A549 (cell line): ENCODE measurements at regions not wholly inside any gene's neighbourhood (a gene's known extent, or its start where the extent isn't known, plus 50 kb on each side); places are given as distances from the start of the nearest gene placed in this dataset.

ENCODE experiments used
- ATAC-seq, 2 experiments: fragments of 200-7000 bp in 1 of 2; fragments of >200 bp in 1 of 2; cut with Nextera tagmentation in 1 of 2; cut with Tn5 transposase in 1 of 2; 3 replicates each; pipeline versions ENCODE4 v1.8.0 to v1.9.1; 2018 to 2020; ENCODE audit warnings: mild to moderate bottlenecking in 1 of 2, moderate library complexity in 1 of 2
- CTCF ChIA-PET: fragments of 300-600 bp; sonication (Branson Sonifier 250); formaldehyde crosslinking; extraction: SDS; loops from one replicate; lab custom pipeline; 2021; ENCODE audit warnings: antibody characterized with exemption, inconsistent platforms; lab: Yijun Ruan, JAX
- POLR2A ChIA-PET: fragments of 350-600 bp; formaldehyde crosslinking; extraction: SDS; loops from one replicate; lab custom pipeline; 2021; ENCODE audit warnings: antibody characterized with exemption, inconsistent platforms; lab: Yijun Ruan, JAX
- DNase-seq, 2 experiments: peaks; one replicate each; pipeline versions ENCODE4 v3.0.0 to v3.0.0-alpha.2; 2011 to 2016; ENCODE audit warnings: low read depth in 1 of 2, low spot score in 1 of 2
- FAIRE-seq: peaks from 2 replicates; lab custom pipeline; 2011; peaks lifted over from hg19 to GRCh38; lab: Jason Lieb, UNC
- H3K27ac ChIP-seq, 2 experiments: fragments of >200 bp; sonication (Bioruptor Twin); formaldehyde crosslinking; 3 replicates each; pipeline ENCODE4 v1.5.1; 2016 to 2017
- H3K4me1 ChIP-seq: fragments of >200 bp; sonication (Bioruptor Twin); formaldehyde crosslinking; 3 replicates; pipeline ENCODE4 v1.6.1; 2016
- H3K4me2 ChIP-seq: fragments of >200 bp; sonication (Bioruptor Twin); formaldehyde crosslinking; 3 replicates; pipeline ENCODE4 v1.6.1; 2016
- H3K4me3 ChIP-seq: fragments of >200 bp; sonication (Bioruptor Twin); formaldehyde crosslinking; 3 replicates; pipeline ENCODE4 v1.5.1; 2016
- H3K9me3 ChIP-seq: fragments of >200 bp; sonication (Bioruptor Twin); formaldehyde crosslinking; 3 replicates; pipeline ENCODE4 v1.6.1; 2016
- CEBPB ChIP-seq, 2 experiments: fragments of >200 bp in 1 of 2; sonication (Bioruptor Twin) in 1 of 2; formaldehyde crosslinking in 1 of 2; IDR thresholded peaks; 2 replicates each; pipeline ENCODE4 v1.6.1; 2012 to 2016
- CHD4 ChIP-seq: fragments of 200-600 bp; sonication (generic); IDR thresholded peaks from 2 replicates; pipeline ENCODE4 v1.6.1; 2016; ENCODE audit warnings: antibody characterized with exemption, mild to moderate bottlenecking, borderline replicate concordance
- CTCF ChIP-seq: fragments of >200 bp; sonication (Bioruptor Twin); formaldehyde crosslinking; IDR thresholded peaks from 3 replicates; pipeline ENCODE4 v1.5.1; 2016
- ESRRA ChIP-seq: fragments of 150-350 bp; IDR thresholded peaks from 2 replicates; pipeline ENCODE4 v1.6.1; 2014; ENCODE audit warnings: mild to moderate bottlenecking, low read length, borderline replicate concordance
- GATA3 ChIP-seq: IDR thresholded peaks from 2 replicates; pipeline ENCODE4 v1.6.1; 2012; ENCODE audit warnings: borderline replicate concordance
- HEYL ChIP-seq: fragments of 250-450 bp; sonication (Bioruptor Pico); IDR thresholded peaks from 2 replicates; pipeline ENCODE4 v1.8.0; 2021; ENCODE audit warnings: mild to moderate bottlenecking, moderate library complexity
- JUNB ChIP-seq: fragments of >200 bp; sonication (Bioruptor Twin); formaldehyde crosslinking; IDR thresholded peaks from 2 replicates; pipeline ENCODE4 v1.6.1; 2016
- MAFK ChIP-seq: fragments of 450-650 bp; IDR thresholded peaks from 2 replicates; pipeline ENCODE4 v1.6.1; 2014; ENCODE audit not compliant: partially characterized antibody
- MYC ChIP-seq: IDR thresholded peaks from 2 replicates; pipeline ENCODE4 v1.6.1; 2012; ENCODE audit warnings: mild to moderate bottlenecking, inconsistent platforms, low read length, improper control_type of control experiment, borderline replicate concordance
- NFE2L2 ChIP-seq: fragments of 150-350 bp; conservative IDR thresholded peaks from 2 replicates; pipeline ENCODE4 v1.6.1; 2014; ENCODE audit warnings: low read length
- NPAS2 ChIP-seq: fragments of 250-450 bp; sonication (Bioruptor Pico); IDR thresholded peaks from 2 replicates; pipeline ENCODE4 v1.8.0; 2022; ENCODE audit warnings: mild to moderate bottlenecking, moderate library complexity, borderline replicate concordance
- PHF8 ChIP-seq: fragments of 200-600 bp; sonication (generic); IDR thresholded peaks from 2 replicates; pipeline ENCODE4 v1.6.1; 2016; ENCODE audit warnings: low read depth, mild to moderate bottlenecking, antibody characterized with exemption, moderate library complexity, borderline replicate concordance
- RAD21 ChIP-seq, 2 experiments: fragments of >200 bp in 1 of 2; sonication (Bioruptor Twin) in 1 of 2; formaldehyde crosslinking in 1 of 2; IDR thresholded peaks in 1 of 2; conservative IDR thresholded peaks in 1 of 2; 2 replicates in 1 of 2; 3 replicates in 1 of 2; pipeline ENCODE4 v1.6.1; 2012 to 2018; ENCODE audit warnings: inconsistent platforms in 1 of 2
- RARB ChIP-seq: fragments of 250-450 bp; sonication (Bioruptor Pico); IDR thresholded peaks from 2 replicates; pipeline ENCODE4 v1.8.0; 2021; ENCODE audit warnings: mild to moderate bottlenecking, moderate library complexity
- RFX5 ChIP-seq: fragments of 450-650 bp; IDR thresholded peaks from 2 replicates; pipeline ENCODE4 v1.7.1; 2014; ENCODE audit warnings: antibody characterized with exemption, mild to moderate bottlenecking, moderate library complexity
- RNF2 ChIP-seq: fragments of 200-600 bp; sonication (generic); IDR thresholded peaks from 2 replicates; pipeline ENCODE4 v1.6.1; 2016; ENCODE audit warnings: low read depth, mild to moderate bottlenecking, antibody characterized with exemption, moderate library complexity, borderline replicate concordance
- SREBF2 ChIP-seq: fragments of 450-650 bp; IDR thresholded peaks from 2 replicates; pipeline ENCODE4 v1.6.1; 2014; ENCODE audit warnings: mild to moderate bottlenecking, moderate library complexity
- TFCP2L1 ChIP-seq: fragments of 250-450 bp; sonication (Bioruptor Pico); IDR thresholded peaks from 2 replicates; pipeline ENCODE4 v1.5.0; 2021; ENCODE audit warnings: mild to moderate bottlenecking
- USF2 ChIP-seq: fragments of 450-650 bp; IDR thresholded peaks from 2 replicates; pipeline ENCODE4 v1.6.1; 2014; ENCODE audit warnings: antibody characterized with exemption
- ZC3H11A ChIP-seq: fragments of 450-650 bp; IDR thresholded peaks from 2 replicates; pipeline ENCODE4 v1.6.1; 2014; ENCODE audit warnings: antibody characterized with exemption, mild to moderate bottlenecking
- ZFP36 ChIP-seq: fragments of 450-650 bp; IDR thresholded peaks from 2 replicates; pipeline ENCODE4 v1.6.1; 2014; ENCODE audit warnings: borderline replicate concordance; ENCODE audit not compliant: partially characterized antibody
- ZNF302 ChIP-seq: fragments of 250-450 bp; sonication (Bioruptor Pico); IDR thresholded peaks from 2 replicates; pipeline ENCODE4 v1.9.0; 2021; ENCODE audit warnings: inconsistent platforms, mild to moderate bottlenecking, moderate library complexity
- WGBS: methylation state at CpG from one replicate; pipeline ENCODE4 v1.1.6; 2017; ENCODE audit errors: missing lambda C conversion rate; 5-methylcytosine and 5-hydroxymethylcytosine counted together
- TF ChIP-seq, protein P1 (sequence below): IDR thresholded peaks from 2 replicates; pipeline ENCODE4 v1.6.1; 2012
- TF ChIP-seq, protein P2 (sequence below): IDR thresholded peaks from 2 replicates; pipeline ENCODE4 v1.6.1; 2012; ENCODE audit warnings: low read depth, borderline replicate concordance

- peaks cover 25% of the 10 kb centered on the region for H3K9me3 ChIP-seq
- no peaks in the 10 kb centered on the region for H3K4me1 ChIP-seq
- H3K4me3 ChIP-seq: no peak overlapping the region
- FAIRE-seq (no peak), DNase-seq (no peak), ATAC-seq (no peak)
- CTCF ChIA-PET: no interaction called here
- WGBS: 64% methylated on average over 13 of the region's 15 CpGs
- TF ChIP-seq NPAS2 (CRISPR knock-in tag): no peak
- no peak for TF ChIP-seq GATA3
- no peak for TF ChIP-seq CHD4
- no peak for TF ChIP-seq USF2
- TF ChIP-seq ZNF302 (CRISPR knock-in tag): no peak
- TF ChIP-seq CTCF: no peak
- TF ChIP-seq PHF8: no peak
- no peak for TF ChIP-seq NFE2L2
- TF ChIP-seq ZC3H11A: no peak
- no peak for TF ChIP-seq MAFK
- no peak for TF ChIP-seq MYC
- TF ChIP-seq RAD21 (conservative IDR thresholded peaks at IDR 0.05 in 1 of 2, IDR thresholded peaks at IDR 0.05 in 1 of 2): no peak
- no peak for TF ChIP-seq SREBF2
- TF ChIP-seq ZFP36: no peak
- no peak for TF ChIP-seq ESRRA
- TF ChIP-seq RNF2: no peak
- H3K27ac ChIP-seq: no peak overlapping the region
- POLR2A ChIA-PET: no interaction called here
- H3K4me2 ChIP-seq: no peak overlapping the region
Measured at GRCh38 chr15:62218841-62219240, 53.8 kb upstream of the C2CD4B start.

- 55% methylated on average over 5 of the region's 5 CpGs for WGBS
- Histone ChIP-seq H3K4me3 (no peak overlapping the region), H3K4me2 (no peak overlapping the region), H3K9me3 (peaks cover 25% of the 10 kb centered on the region), H3K4me1 (no peaks in the 10 kb centered on the region), H3K27ac (no peak overlapping the region)
- POLR2A ChIA-PET: no interaction called here
- TF ChIP-seq HEYL (CRISPR knock-in tag) (no peak), TFCP2L1 (CRISPR knock-in tag) (no peak), RFX5 (no peak), CEBPB (IDR thresholded peaks at IDR 0.05) (no peak), JUNB (no peak), RARB (CRISPR knock-in tag) (no peak)
- TF ChIP-seq, protein P1, sequence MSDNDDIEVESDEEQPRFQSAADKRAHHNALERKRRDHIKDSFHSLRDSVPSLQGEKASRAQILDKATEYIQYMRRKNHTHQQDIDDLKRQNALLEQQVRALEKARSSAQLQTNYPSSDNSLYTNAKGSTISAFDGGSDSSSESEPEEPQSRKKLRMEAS: no peak
- TF ChIP-seq, protein P2, sequence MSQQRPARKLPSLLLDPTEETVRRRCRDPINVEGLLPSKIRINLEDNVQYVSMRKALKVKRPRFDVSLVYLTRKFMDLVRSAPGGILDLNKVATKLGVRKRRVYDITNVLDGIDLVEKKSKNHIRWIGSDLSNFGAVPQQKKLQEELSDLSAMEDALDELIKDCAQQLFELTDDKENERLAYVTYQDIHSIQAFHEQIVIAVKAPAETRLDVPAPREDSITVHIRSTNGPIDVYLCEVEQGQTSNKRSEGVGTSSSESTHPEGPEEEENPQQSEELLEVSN: no peak
- FAIRE-seq: no peak
- no peak for ATAC-seq
- DNase-seq: no peak
- CTCF ChIA-PET: no interaction called here
Measured at GRCh38 chr15:62219799-62220198, 54.7 kb upstream of the C2CD4B start.
